Astrocyte of the cerebellum (primary cell): ENCODE measurements at regions not wholly inside any gene's neighbourhood (a gene's known extent, or its start where the extent isn't known, plus 50 kb on each side); places are given as distances from the start of the nearest gene placed in this dataset.

ENCODE experiments used
- DNase-seq: peaks from one replicate; pipeline ENCODE4 v3.0.0-alpha.2; 2011; ENCODE audit warnings: low read depth
- H3K4me3 ChIP-seq: 2 replicates; pipeline ENCODE4 v1.5.1; 2011; ENCODE audit warnings: mild to moderate bottlenecking, low read depth, low read length, moderate library complexity
- CTCF ChIP-seq: IDR thresholded peaks from 2 replicates; pipeline ENCODE4 v1.5.1; 2012; ENCODE audit warnings: low read length, low read depth, moderate library complexity, mild to moderate bottlenecking; ENCODE audit errors: missing control alignments
- in situ Hi-C: cut with HindIII; loops from 2 replicates; pipeline ENCODE4 v1.10.0; 2017; ENCODE audit warnings: low sequenced_read_pairs

GRCh38 chr3:59481776-59482400 lies 432.1 kb upstream of the CFAP20DC start:
- in situ Hi-C loops = no loop called here
- no peak overlapping the region for H3K4me3 ChIP-seq
- no peak for TF ChIP-seq CTCF
- DNase-seq = no peak

- DNase-seq = peak; percentile 34
- in situ Hi-C loops = no loop called here
- H3K4me3 ChIP-seq = no peak overlapping the region
- TF ChIP-seq CTCF = no peak
Measured at GRCh38 chr3:59480486-59480995, 430.7 kb upstream of the CFAP20DC start.

- TF ChIP-seq CTCF = no peak
- DNase-seq = no peak
- H3K4me3 ChIP-seq = no peak overlapping the region
- in situ Hi-C loops = no loop called here
Measured at GRCh38 chr3:59473636-59474035, 423.8 kb upstream of the CFAP20DC start.

- no peak for DNase-seq
- no peak for TF ChIP-seq CTCF
- no peak overlapping the region for H3K4me3 ChIP-seq
- in situ Hi-C loops = no loop called here
Measured at GRCh38 chr3:59472541-59472940, 422.7 kb upstream of the CFAP20DC start.

- no peak overlapping the region for H3K4me3 ChIP-seq
- in situ Hi-C loops = no loop called here
- TF ChIP-seq CTCF = no peak
- DNase-seq = no peak
Measured at GRCh38 chr3:59469948-59470723, 420.3 kb upstream of the CFAP20DC start.

- H3K4me3 ChIP-seq = no peak overlapping the region
- no peak for TF ChIP-seq CTCF
- in situ Hi-C loops = no loop called here
Measured at GRCh38 chr3:59467476-59467875, 417.7 kb upstream of the CFAP20DC start.

More at GRCh38 chr3:59467476-59467875, 417.7 kb upstream of the CFAP20DC start:
- DNase-seq = no peak
